BLaER1 treated with 17β-estradiol and CSF1 and Interleukin-3, amounts not matched to agents 10 nM and 100 nM (cell line): ENCODE measurements at regions not wholly inside any gene's neighbourhood (a gene's known extent, or its start where the extent isn't known, plus 50 kb on each side); places are given as distances from the start of the nearest gene placed in this dataset.

Source experiments
- H3K27ac ChIP-seq, 11 experiments: shearing (Covaris generic); formaldehyde crosslinking; 2 replicates each; pipeline ENCODE4 v1.8.1; 2022
- H3K27me3 ChIP-seq, 11 experiments: shearing (Covaris generic); formaldehyde crosslinking; 2 replicates each; pipeline ENCODE4 v1.8.1; 2022
- H3K36me3 ChIP-seq, 11 experiments: shearing (Covaris generic); formaldehyde crosslinking; 2 replicates each; pipeline ENCODE4 v1.8.1; 2022
- H3K4me1 ChIP-seq, 10 experiments: shearing (Covaris generic); formaldehyde crosslinking; 2 replicates each; pipeline ENCODE4 v1.8.1; 2022
- H3K4me2 ChIP-seq, 11 experiments: shearing (Covaris generic); formaldehyde crosslinking; 2 replicates each; pipeline ENCODE4 v1.8.1; 2022
- H3K4me3 ChIP-seq, 10 experiments: shearing (Covaris generic); formaldehyde crosslinking; 2 replicates each; pipeline ENCODE4 v1.8.1; 2022
- H3K9ac ChIP-seq, 11 experiments: shearing (Covaris generic); formaldehyde crosslinking; 2 replicates each; pipeline ENCODE4 v1.8.1; 2022
- H3K9me3 ChIP-seq, 11 experiments: shearing (Covaris generic); formaldehyde crosslinking; replicated peaks in 1 of 11; 2 replicates each; pipeline ENCODE4 v1.8.1; 2022
- H4K20me1 ChIP-seq, 11 experiments: shearing (Covaris generic); formaldehyde crosslinking; 2 replicates each; pipeline ENCODE4 v1.8.1; 2022
- Cebpa-rat ChIP-seq, 11 experiments: shearing (Covaris generic); IDR thresholded peaks; 2 replicates each; pipeline ENCODE4 v1.8.1; 2022

DNA sequence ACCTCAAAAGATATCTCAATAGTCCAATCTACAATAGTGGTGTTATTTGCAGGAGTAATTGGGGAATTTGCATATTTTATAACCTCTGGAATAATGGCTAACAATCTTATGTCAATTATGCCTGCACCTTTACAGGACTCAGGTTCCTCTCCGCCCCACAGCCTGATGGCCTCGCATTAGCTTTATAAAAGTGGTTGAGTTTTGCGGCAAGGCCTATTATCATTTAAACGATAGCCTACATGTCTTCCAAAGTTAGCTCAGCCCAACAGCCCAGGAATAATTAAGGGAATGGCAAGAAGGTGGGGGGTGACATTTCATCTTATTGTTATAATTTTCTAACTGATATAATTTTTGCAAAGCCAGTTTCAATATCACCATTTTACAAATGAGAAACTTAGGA lies 97.3 kb downstream of the RTP4 start:
- Histone ChIP-seq H3K9me3 (no peaks in the 10 kb centered on the region; a peak in 1 of 22 replicates), H3K36me3 (no peaks in the 10 kb centered on the region), H3K27ac (no peak overlapping the region), H4K20me1 (no peaks in the 10 kb centered on the region), H3K4me1 (no peaks in the 10 kb centered on the region), H3K9ac (no peak overlapping the region), H3K4me2 (no peak overlapping the region), H3K27me3 (no peaks in the 10 kb centered on the region), H3K4me3 (no peak overlapping the region)
- TF ChIP-seq Cebpa-rat (IDR thresholded peaks at IDR 0.05): no peak

DNA sequence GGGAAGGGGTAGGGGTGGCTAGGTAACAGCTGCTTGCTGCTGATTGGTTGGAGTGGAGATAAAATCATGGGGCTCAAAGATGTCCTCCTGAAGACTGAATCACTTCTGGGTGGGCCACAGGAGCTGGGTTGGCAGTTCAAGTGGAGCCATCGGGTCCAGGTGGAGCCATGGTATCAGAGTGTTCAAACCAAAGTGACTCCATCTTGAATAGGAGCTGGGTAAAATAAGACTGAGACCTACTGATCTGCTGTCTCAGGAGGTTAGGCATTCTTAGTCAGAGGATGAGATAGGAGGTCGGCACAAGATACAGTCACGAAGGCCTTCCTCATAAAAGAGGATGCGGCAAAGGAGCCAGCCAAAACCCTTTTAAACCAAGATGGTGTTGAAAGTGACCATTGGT lies 96.5 kb downstream of the RTP4 start:
- Histone ChIP-seq H3K4me3 (no peak overlapping the region), H3K27me3 (no peaks in the 10 kb centered on the region), H3K9ac (no peak overlapping the region), H3K9me3 (no peaks in the 10 kb centered on the region; a peak in 1 of 22 replicates), H3K4me1 (no peaks in the 10 kb centered on the region), H4K20me1 (no peaks in the 10 kb centered on the region), H3K36me3 (no peaks in the 10 kb centered on the region), H3K4me2 (no peak overlapping the region), H3K27ac (no peak overlapping the region)
- TF ChIP-seq Cebpa-rat (IDR thresholded peaks at IDR 0.05): no peak

DNA sequence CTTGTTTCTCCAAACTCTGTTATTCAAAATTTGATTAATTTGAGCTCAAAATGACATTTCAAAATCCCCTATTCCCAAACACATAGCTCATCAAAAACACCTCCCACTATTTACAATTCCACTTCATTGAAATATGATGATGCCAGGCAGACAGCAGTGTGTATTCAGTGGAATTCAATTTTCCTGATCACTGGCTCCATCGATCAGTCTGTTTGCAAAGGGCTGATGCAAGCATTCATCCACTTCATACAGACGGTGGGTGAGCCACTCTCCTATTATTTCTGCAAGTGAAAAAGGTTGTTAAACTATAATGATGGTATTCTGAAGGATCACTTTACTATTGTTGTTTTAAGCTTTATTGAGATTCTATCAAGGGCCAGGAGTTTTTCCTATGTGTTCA lies 90.7 kb downstream of the RTP4 start:
- no peak overlapping the region for H3K4me3 ChIP-seq
- no peaks in the 10 kb centered on the region for H3K36me3 ChIP-seq
- H3K9ac ChIP-seq: no peak overlapping the region
- H3K9me3 ChIP-seq: no peaks in the 10 kb centered on the region
- H4K20me1 ChIP-seq: no peaks in the 10 kb centered on the region
- TF ChIP-seq Cebpa-rat (IDR thresholded peaks at IDR 0.05): no peak
- no peak overlapping the region for H3K4me2 ChIP-seq
- H3K4me1 ChIP-seq: no peaks in the 10 kb centered on the region
- H3K27me3 ChIP-seq: no peaks in the 10 kb centered on the region
- H3K27ac ChIP-seq: no peak overlapping the region

DNA sequence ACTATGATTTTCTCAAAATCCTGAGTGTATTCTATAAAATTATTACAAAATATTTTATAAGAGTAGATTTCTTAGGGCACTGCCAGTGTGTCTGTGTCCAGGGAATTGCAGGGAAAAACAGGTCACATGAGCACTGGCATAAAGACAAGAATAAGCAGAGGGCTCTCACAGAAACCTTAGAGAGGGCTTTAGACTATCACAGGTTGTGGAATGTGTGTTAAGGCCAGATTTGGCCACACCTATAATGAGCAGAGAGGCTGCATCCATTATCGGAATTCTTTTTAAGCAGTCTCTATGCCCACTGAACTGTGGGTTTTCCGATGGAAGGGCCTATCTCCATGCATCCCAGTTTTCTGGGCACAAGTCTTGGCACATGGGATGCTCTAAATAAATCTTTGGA lies 90.2 kb downstream of the RTP4 start:
- no peaks in the 10 kb centered on the region for H3K9me3 ChIP-seq
- H3K27ac ChIP-seq: no peak overlapping the region
- no peak for TF ChIP-seq Cebpa-rat (IDR thresholded peaks at IDR 0.05)
- no peaks in the 10 kb centered on the region for H3K4me1 ChIP-seq
- H3K4me3 ChIP-seq: no peak overlapping the region
- H3K9ac ChIP-seq: no peak overlapping the region
- no peaks in the 10 kb centered on the region for H4K20me1 ChIP-seq
- no peak overlapping the region for H3K4me2 ChIP-seq
- H3K36me3 ChIP-seq: no peaks in the 10 kb centered on the region
- H3K27me3 ChIP-seq: no peaks in the 10 kb centered on the region

DNA sequence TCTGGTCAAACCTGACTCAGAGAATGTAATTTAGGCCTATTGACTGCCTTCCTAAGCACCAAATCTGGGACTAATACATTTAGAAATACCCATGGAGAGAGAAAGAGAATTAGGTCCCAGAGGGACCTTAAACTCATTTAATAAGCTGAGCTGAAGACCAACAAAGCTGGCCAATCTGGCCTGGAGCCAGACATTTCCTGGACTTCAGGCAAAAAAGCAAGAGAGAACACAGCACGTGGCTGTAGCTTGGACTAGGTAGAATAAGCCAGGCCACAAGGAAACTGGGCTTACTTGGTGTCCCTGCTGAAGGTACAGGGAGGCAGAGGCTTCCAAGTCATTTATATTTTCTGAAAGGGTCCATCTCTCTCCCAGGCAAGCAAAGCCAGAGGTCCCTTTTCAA lies 88.1 kb downstream of the RTP4 start:
- Histone ChIP-seq H3K4me2 (no peak overlapping the region), H3K9me3 (0 out of 22 replicates have a peak, but pooled peaks cover 0 to 4% (median 0%) of the 10 kb centered on the region in 11 experiments), H3K36me3 (no peaks in the 10 kb centered on the region), H3K9ac (no peak overlapping the region), H3K4me3 (no peak overlapping the region), H3K27ac (no peak overlapping the region), H3K4me1 (no peaks in the 10 kb centered on the region), H3K27me3 (no peaks in the 10 kb centered on the region), H4K20me1 (no peaks in the 10 kb centered on the region)
- no peak for TF ChIP-seq Cebpa-rat (IDR thresholded peaks at IDR 0.05)

DNA sequence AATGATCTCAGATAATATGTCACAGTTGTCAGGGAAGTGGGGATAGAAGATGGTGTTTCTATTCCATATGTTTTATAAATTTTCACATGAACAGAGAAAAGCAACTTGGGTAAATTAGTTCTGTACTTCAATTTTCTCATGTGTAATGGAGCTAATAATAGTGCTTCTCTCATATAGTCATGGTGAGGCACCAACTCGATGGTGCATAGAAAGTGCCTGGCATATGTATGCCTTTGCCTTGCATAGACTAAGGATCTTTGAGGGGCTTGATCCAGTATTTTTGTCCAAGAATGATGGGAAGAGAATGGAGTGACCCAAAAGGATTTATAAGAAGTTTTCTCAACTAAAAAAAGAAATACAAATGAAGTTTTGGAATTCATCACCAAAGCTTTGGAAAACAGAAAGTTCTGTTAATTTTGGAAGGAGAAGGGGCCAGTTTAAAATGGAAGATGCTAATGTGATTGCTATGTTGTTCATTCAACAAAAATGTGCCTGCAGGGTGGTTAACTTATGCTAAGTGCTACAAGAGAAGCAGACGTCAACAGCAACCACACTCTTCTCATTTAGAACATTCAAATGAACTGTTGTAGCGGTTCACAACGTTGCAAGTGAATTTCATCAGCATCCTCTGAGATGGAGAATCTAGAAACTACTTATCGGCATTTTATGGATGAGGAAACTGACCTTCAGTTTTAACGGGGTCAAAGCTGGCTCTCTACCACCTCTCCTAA lies 86.1 kb downstream of the RTP4 start:
- TF ChIP-seq Cebpa-rat (IDR thresholded peaks at IDR 0.05): no peak
- H3K27me3 ChIP-seq: no peaks in the 10 kb centered on the region
- H3K9ac ChIP-seq: no peak overlapping the region
- no peaks in the 10 kb centered on the region for H3K4me1 ChIP-seq
- no peak overlapping the region for H3K4me2 ChIP-seq
- 0 out of 22 replicates have a peak, but pooled peaks cover 0 to 4% (median 0%) of the 10 kb centered on the region in 11 experiments for H3K9me3 ChIP-seq
- H4K20me1 ChIP-seq: no peaks in the 10 kb centered on the region
- H3K36me3 ChIP-seq: no peaks in the 10 kb centered on the region
- no peak overlapping the region for H3K4me3 ChIP-seq
- H3K27ac ChIP-seq: no peak overlapping the region

DNA sequence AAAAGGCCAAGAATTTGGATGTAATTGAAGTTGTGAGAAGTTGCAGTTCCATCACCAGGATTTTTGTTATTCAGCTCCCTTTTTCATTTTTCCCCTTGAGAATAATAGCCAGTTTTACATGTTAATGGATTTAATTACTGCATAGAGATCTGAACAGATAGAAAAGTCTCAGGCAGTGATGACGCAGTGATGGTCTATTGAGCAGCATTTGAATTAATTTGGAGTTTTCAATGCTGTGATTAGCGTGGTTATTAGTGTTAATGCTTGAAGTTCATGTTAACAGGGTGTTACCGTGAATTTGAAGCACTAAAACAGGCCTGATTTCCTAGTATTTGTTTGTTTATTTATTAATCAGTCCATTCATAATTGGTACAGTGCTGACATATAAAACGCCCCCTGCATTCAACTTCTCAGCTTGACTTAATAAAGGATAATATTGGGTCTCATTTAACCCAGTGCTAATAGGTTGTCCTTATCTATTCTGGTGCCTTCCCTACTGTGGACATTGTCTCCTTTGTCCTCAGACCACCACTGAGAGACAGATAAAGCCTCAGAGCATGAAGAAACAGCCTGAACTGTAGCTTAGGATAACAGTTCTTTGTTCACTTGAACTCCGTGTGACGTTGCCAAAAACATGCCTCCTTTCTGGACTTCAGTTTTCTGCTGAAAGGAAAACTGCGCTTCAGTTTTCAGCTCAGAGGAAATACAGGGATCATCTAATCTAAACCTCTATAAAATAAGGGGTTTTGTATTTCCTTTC lies 82.4 kb downstream of the RTP4 start:
- no peaks in the 10 kb centered on the region for H3K4me1 ChIP-seq
- no peaks in the 10 kb centered on the region for H3K27me3 ChIP-seq
- no peak overlapping the region for H3K4me3 ChIP-seq
- no peak overlapping the region for H3K4me2 ChIP-seq
- no peak overlapping the region for H3K27ac ChIP-seq
- no peaks in the 10 kb centered on the region for H4K20me1 ChIP-seq
- TF ChIP-seq Cebpa-rat (IDR thresholded peaks at IDR 0.05): no peak
- no peaks in the 10 kb centered on the region for H3K36me3 ChIP-seq
- H3K9me3 ChIP-seq: 0 out of 22 replicates have a peak, but pooled peaks cover 0 to 4% (median 0%) of the 10 kb centered on the region in 11 experiments
- no peak overlapping the region for H3K9ac ChIP-seq

DNA sequence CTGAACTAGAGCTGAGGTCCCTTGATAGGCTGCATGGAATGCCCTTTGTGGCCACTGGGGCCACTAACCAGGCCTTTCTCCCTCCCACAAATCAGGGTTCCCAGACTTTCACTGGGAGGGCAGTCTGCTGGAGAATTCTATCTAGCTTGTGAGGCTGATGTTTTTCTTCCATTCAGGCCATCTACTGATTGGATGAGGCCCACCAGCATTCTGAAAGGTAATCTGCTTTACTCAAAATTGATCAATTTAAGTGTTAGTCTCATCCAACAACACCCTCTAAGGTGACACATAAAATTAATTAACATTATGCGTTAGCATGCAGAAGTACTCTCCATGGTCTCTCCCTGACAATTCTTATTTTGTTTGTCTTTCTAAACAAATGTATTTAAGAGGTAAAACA lies 80.5 kb downstream of the RTP4 start:
- Histone ChIP-seq H3K9me3 (0 out of 22 replicates have a peak, but pooled peaks cover 0 to 4% (median 0%) of the 10 kb centered on the region in 11 experiments), H4K20me1 (no peaks in the 10 kb centered on the region), H3K4me1 (no peaks in the 10 kb centered on the region), H3K9ac (no peak overlapping the region), H3K27me3 (no peaks in the 10 kb centered on the region), H3K36me3 (no peaks in the 10 kb centered on the region), H3K27ac (no peak overlapping the region), H3K4me3 (no peak overlapping the region), H3K4me2 (no peak overlapping the region)
- no peak for TF ChIP-seq Cebpa-rat (IDR thresholded peaks at IDR 0.05)

DNA sequence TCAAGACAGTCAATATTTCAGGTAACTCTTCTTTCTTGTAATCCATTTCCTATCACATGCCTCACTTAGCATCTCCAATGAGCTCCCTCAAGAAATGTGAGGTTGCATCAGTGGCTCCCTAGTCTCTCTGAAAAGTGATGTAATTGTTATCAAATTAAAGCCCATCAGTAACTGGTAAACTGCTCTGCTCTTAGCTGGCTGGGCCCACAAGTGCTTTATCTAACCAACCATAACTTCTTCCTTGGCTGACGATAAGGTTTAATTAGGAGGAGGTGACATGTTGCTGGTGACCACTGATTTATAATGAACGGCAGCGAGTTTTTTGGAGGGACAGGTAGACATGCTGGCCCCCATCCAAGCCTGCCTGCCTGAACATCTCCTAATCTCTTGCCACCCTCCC lies 79.6 kb downstream of the RTP4 start:
- Histone ChIP-seq H3K9ac (no peak overlapping the region), H3K4me2 (no peak overlapping the region), H3K9me3 (0 out of 22 replicates have a peak, but pooled peaks cover 0 to 4% (median 0%) of the 10 kb centered on the region in 11 experiments), H4K20me1 (no peaks in the 10 kb centered on the region), H3K4me1 (no peaks in the 10 kb centered on the region), H3K4me3 (no peak overlapping the region), H3K27me3 (no peaks in the 10 kb centered on the region), H3K36me3 (no peaks in the 10 kb centered on the region), H3K27ac (no peak overlapping the region)
- TF ChIP-seq Cebpa-rat (IDR thresholded peaks at IDR 0.05): no peak

DNA sequence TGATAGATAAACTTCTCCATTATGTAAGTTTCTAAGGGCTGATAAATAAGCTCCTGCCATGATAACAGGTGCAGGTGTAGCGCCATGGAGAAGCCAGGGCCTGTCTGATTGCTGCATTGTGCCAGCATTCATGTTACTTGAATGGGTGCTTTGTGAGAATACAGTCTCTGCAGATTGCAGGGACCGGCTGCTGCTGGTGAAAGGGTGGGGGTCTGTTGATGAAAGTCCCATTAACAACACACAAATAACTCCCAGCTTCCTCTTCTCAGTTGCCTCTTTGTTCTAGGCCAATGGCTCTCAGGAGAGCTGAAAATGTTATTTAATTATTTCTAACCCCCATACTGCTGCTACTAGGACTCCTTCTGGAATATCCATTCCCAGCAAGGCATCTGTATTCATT lies 77.2 kb downstream of the RTP4 start:
- no peaks in the 10 kb centered on the region for H4K20me1 ChIP-seq
- no peaks in the 10 kb centered on the region for H3K36me3 ChIP-seq
- H3K4me2 ChIP-seq: no peak overlapping the region
- no peak overlapping the region for H3K9ac ChIP-seq
- no peak for TF ChIP-seq Cebpa-rat (IDR thresholded peaks at IDR 0.05)
- H3K9me3 ChIP-seq: no peaks in the 10 kb centered on the region
- H3K27me3 ChIP-seq: no peaks in the 10 kb centered on the region
- H3K4me1 ChIP-seq: no peaks in the 10 kb centered on the region
- no peak overlapping the region for H3K27ac ChIP-seq
- no peak overlapping the region for H3K4me3 ChIP-seq
